ENCODE measurements at regions not wholly inside any gene's neighbourhood (a gene's known extent, or its start where the extent isn't known, plus 50 kb on each side); places are given as distances from the start of the nearest gene placed in this dataset.

DNA sequence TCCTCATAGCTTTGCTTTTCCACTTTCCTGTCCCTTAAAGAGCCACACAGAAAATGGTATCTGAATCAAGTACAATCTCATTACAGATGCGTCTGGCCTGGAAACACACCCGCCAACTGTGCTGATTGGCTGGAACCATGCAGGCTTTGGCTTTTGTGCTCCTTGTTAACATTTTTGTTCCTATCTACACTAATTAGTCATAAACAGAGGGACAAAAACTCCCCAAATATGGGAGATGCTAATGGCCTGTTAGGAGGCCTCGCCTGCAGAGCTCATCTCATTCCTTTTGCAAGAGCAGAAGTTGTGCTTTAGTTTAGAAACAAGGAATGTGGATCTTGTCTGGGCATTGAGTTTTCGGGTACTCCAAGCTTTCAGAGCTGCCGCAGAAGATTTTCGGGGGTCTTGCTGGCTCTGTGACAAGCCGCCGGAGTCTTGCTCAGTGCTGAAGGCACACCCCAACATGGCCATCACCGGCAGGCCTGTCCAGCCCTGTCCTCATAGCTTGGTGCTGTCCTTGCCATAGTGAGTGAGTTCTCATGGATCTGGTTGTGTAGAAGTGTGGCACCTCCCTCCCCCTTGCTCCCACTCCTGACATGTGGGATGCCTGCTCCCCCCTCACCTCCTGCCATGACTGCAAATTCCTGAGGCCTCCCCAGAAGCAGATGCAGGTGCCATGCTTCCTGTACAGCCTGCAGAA, 69.8 kb downstream of the METRNL start:
- TF ChIP-seq POLR2A (IDR thresholded peaks at IDR 0.05; ENCODE audit: borderline replicate concordance, extremely low read depth, insufficient read depth, insufficient read length), result no peak
- TF ChIP-seq, protein P1, sequence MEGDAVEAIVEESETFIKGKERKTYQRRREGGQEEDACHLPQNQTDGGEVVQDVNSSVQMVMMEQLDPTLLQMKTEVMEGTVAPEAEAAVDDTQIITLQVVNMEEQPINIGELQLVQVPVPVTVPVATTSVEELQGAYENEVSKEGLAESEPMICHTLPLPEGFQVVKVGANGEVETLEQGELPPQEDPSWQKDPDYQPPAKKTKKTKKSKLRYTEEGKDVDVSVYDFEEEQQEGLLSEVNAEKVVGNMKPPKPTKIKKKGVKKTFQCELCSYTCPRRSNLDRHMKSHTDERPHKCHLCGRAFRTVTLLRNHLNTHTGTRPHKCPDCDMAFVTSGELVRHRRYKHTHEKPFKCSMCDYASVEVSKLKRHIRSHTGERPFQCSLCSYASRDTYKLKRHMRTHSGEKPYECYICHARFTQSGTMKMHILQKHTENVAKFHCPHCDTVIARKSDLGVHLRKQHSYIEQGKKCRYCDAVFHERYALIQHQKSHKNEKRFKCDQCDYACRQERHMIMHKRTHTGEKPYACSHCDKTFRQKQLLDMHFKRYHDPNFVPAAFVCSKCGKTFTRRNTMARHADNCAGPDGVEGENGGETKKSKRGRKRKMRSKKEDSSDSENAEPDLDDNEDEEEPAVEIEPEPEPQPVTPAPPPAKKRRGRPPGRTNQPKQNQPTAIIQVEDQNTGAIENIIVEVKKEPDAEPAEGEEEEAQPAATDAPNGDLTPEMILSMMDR (IDR thresholded peaks at IDR 0.05 in 2 of 3, conservative IDR thresholded peaks at IDR 0.05 in 1 of 3; ENCODE audit: borderline replicate concordance in 1 of 3, insufficient read depth in 1 of 3, low read depth in 2 of 3, low read length in 2 of 3), result no peak
- TF ChIP-seq EGR1 (IDR thresholded peaks at IDR 0.05; ENCODE audit: low read depth), result no peak
- no peak for TF ChIP-seq POLR2AphosphoS5 (IDR thresholded peaks at IDR 0.05; ENCODE audit: low read depth, low read length)
- TF ChIP-seq CEBPB (IDR thresholded peaks at IDR 0.05; ENCODE audit: low read depth), result no peak
- no peak for TF ChIP-seq RAD21 (IDR thresholded peaks at IDR 0.05; ENCODE audit: low read depth)
- TF ChIP-seq, protein P2, sequence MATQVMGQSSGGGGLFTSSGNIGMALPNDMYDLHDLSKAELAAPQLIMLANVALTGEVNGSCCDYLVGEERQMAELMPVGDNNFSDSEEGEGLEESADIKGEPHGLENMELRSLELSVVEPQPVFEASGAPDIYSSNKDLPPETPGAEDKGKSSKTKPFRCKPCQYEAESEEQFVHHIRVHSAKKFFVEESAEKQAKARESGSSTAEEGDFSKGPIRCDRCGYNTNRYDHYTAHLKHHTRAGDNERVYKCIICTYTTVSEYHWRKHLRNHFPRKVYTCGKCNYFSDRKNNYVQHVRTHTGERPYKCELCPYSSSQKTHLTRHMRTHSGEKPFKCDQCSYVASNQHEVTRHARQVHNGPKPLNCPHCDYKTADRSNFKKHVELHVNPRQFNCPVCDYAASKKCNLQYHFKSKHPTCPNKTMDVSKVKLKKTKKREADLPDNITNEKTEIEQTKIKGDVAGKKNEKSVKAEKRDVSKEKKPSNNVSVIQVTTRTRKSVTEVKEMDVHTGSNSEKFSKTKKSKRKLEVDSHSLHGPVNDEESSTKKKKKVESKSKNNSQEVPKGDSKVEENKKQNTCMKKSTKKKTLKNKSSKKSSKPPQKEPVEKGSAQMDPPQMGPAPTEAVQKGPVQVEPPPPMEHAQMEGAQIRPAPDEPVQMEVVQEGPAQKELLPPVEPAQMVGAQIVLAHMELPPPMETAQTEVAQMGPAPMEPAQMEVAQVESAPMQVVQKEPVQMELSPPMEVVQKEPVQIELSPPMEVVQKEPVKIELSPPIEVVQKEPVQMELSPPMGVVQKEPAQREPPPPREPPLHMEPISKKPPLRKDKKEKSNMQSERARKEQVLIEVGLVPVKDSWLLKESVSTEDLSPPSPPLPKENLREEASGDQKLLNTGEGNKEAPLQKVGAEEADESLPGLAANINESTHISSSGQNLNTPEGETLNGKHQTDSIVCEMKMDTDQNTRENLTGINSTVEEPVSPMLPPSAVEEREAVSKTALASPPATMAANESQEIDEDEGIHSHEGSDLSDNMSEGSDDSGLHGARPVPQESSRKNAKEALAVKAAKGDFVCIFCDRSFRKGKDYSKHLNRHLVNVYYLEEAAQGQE (IDR thresholded peaks at IDR 0.05; ENCODE audit: low read depth), result no peak
- no peak for TF ChIP-seq EZH2phosphoT487 (IDR thresholded peaks at IDR 0.05; ENCODE audit: borderline replicate concordance)
